ENCODE measurements at regions not wholly inside any gene's neighbourhood (a gene's known extent, or its start where the extent isn't known, plus 50 kb on each side); places are given as distances from the start of the nearest gene placed in this dataset.

DNA sequence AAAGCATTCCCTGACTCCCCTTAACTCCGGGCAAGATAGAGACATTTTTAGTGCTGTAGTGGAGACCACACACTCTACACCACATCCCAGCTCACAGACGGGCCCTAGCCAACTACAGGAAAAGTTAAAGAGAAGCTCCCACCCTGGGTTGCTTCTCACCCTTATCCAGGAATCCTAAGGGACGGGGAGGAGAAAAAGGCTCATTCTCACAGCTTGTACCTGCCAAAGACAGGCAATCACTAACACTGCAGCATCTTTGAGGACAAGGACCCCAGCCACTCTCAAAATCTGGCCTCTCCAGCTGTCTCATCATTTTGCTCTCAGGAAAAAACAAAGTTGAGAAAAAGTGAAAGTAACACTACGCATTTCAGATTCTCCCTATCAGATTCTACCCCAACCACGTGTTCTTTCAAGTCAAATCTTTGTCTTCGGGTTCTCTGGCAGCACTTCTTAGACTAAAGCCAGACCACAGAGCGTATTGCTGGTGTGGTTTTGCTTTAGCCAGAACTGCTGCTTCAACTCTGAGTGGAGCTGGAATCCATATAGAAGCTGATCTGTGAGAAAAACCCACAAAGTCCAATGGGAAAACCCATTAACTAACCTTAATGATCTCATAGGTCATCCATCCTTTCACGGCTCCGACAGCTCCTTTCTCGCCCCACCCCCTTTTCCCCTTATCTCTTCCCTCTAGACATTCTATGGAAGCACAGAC, 605.9 kb upstream of the DIPK2B start:
- DNase-seq: no peak

DNA sequence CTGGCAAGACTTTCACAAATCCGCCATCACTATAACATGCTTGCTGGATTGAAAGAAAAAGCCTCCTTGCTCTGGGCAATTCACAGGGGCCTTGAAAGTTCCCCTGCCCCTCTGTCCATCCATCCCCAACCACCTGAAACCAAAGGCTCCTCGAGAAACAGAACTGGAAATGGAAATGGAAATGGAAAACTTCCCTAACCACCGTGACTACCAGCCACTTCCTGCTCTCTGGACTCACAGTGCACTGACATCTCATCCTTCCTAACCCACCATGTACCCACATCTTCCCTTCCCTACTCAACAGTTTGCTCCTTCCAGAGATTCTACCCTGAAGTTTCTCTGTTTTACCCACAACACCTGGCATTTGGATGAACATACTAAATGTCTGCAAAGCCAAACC, 603.6 kb upstream of the DIPK2B start:
- no peak for DNase-seq

GRCh38 chrX:45803383-45803921, 602.8 kb upstream of the DIPK2B start:
- DNase-seq: no peak

DNA sequence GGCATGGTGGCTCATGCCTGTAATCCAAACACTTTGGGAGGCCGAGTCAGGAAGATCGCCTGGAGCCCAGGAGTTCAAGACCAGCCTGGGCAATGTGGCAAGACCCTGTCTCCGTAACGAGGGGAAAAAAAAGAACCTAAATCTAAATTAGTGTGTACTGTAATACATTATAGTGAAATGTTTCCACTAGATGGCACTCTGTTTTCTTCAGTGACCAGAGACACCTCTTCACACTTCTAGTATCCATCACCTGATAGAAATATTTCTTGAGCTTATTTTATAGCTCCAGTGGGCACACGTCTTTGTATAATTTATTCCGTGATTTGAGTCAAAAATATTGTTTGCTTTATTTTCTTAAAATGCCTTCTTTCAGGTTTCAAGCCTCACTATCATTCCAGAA, 600.9 kb upstream of the DIPK2B start:
- no peak for DNase-seq

GRCh38 chrX:45800746-45801453, 600.2 kb upstream of the DIPK2B start:
- DNase-seq: peak; percentile 46

- no peak for DNase-seq
These were observed 598.9 kb upstream of the DIPK2B start for GRCh38 chrX:45799576-45799975.

GRCh38 chrX:45795546-45795945, 594.9 kb upstream of the DIPK2B start:
- no peak for DNase-seq

- no peak for DNase-seq
These were observed 594.3 kb upstream of the DIPK2B start for GRCh38 chrX:45794995-45795337.

DNA sequence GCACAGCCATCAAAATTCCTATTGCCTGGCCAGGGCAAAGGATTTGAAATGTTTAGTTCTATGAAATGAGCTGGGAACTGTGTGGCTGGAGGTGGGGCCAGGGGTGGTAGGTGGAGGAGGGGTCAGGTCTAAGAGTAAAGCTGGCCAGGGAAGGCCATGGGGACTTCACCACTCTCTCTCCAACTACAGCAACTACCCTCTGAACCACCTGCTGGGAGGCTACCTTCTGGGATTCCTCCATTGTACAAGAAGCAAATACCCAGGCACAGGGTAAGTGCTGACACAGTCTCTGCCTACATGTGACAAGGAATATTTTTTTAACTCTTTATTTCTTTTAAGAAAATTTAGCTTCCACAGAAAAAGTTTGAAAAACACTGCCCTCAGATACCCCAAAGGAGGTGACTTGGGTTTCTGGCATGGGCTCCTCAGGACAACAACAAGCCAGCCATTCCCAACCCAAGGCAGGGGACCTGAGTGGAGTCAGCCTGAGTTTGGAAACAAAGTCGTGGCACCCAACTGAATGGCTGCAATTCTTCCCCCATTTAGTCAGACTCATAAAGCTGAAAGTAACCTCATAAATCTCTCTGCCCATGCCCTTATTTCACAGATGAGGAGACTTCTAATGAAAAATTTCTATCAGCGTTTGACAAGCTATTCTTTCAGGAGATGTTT, 593.8 kb upstream of the DIPK2B start:
- no peak for DNase-seq

- no peak for DNase-seq
These were observed 588.3 kb upstream of the DIPK2B start for GRCh38 chrX:45788941-45789348.

DNA sequence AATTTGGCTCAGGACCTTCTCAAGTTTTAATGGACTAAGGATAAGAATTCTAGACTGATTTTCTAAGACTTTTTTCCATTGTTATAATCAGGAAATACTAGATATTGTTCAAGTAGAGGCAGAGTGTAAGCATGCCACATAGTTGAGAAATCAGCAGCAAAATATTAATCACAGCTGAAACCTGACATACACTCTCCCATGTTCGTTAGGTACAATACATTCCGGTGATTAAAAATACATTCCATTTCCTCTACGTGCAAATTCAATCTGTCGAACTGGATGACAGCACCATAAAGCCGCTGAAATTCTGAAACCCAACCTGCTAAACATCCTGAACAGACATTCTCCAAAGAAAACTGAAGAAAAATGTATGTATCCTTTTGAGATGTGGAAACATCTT, 587.6 kb upstream of the DIPK2B start:
- no peak for DNase-seq

- no peak for DNase-seq
These were observed 583.9 kb upstream of the DIPK2B start for GRCh38 chrX:45784590-45784989.

DNA sequence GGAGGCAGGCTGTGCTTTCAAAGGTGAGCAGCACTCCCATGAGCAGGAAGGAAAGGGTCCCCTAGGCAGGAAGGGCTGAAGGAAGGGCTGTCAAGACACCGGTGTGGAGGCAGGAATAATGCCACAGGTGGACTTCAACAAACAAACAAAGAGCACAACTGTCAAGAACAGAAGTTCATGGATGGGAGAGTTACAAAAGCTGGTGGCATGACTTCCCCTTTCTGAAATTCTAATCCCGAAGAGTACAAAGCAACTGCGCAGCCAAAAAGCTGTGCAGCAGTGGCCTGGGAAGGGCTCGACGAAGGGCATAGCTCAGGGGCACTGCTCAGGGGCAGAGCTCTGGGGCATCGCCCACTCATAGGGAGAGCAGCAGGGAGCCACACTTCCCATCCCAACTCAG, 582.3 kb upstream of the DIPK2B start:
- DNase-seq: no peak

DNA sequence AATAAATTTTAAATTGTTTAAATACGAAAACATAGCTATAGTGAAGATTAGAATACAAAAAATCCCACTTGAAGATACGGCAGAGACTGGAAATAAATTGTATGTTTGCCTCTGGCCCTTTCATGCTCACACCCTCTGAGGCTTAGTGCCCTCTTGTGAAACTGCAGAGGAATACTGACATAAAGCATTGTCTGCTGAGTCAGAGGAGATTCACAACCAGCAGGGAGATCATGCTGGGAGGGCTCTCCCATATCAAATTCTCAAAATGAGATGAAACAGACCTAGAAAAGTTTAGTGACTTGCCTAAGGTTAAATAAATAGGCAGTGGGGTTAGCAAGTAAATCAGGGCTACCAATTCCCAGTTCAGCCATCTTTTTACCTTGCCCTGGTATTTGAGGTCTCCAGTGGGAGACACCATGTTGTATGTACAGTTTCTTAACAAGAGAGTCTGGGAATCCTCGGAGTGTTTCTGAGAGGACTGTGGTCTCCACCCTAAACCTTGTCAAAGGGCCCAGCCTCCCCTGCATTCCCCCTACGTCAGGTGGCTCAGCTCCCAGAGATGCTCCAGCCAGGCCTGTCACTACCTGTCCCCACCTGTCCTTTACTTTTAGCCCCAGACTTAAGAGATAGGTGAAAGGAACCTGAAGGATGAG, 581.4 kb upstream of the DIPK2B start:
- no peak for DNase-seq

GRCh38 chrX:45778616-45779015, 577.9 kb upstream of the DIPK2B start:
- no peak for DNase-seq

- DNase-seq: no peak
These were observed 576.7 kb upstream of the DIPK2B start for GRCh38 chrX:45777366-45777765.

GRCh38 chrX:45775468-45775867, 574.8 kb upstream of the DIPK2B start:
- DNase-seq: no peak

DNA sequence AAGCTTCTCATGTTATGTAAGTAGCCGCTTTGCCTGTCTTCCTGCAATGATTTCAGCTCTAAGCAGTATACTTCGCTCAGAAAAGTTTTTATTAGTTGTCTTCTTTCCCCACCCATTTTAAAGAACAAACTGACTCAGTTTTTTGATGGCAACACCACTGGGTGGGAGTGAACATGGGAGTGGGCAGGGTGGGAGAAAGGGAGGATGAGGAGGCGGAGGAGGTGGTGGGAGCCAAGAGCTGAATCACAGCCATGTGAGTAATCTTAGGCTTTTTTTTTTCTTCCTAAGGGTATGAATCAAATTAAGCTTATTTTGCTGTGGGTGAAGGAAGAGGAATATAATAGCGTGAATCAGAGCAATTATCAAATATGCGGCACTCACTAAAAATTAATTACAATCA, 574.3 kb upstream of the DIPK2B start:
- no peak for DNase-seq

- DNase-seq: no peak
These were observed 572.9 kb upstream of the DIPK2B start for GRCh38 chrX:45773572-45773971.

DNA sequence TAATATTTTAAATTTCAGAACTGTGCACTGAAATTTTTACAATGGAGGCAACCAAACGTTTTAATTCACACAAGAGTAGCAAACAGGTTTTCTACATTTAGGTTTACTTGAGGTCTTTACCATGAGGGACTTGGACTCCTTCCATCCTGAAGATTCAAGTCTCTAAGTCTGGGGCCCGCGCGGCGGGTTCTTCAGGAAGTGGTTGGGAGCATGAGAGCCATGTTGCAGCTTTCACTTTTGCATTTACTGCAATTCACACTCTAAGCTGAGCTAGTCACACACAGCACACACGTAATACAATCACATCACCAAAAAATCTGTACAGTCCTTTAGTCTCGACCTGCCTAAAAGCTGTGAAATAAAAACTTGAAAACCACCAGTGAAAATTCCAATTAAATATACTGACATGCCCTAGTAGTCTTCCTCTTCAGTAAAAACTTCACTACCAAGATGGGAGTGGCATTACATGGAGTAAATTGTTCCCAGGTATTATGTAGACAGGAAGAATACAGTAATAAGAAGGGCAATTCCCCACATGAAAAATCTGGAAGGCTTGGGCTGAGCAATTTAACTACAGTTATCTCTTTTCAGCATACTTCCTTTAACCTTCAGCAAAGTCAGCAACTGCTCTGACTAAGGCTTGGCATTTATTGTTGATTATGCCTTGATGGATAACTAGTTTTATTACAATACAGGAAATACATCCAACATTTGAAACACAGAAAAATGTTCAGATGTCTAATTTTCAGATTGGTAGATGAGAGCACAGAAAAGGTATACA, 571.1 kb upstream of the DIPK2B start:
- peak; percentile 38 for DNase-seq

DNA sequence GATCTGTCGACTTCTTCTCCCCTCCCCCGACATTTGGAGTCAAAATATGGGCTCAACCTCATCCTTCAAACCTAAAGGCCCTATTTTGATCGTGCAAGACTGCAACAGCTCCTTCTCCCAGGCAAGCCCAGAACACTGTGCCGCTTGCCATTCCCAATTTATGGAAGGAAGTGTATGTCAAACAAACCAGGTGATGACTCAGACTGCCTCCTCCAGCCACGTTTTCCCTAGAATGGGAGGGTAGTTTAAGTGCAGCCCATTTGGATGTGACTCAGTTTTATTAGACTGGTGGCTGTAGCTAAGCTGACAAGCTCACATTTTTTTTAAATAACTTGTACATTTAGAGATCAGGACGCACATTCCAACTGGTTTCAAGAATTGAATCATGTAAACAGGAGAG, 570.4 kb upstream of the DIPK2B start:
- no peak for DNase-seq

DNA sequence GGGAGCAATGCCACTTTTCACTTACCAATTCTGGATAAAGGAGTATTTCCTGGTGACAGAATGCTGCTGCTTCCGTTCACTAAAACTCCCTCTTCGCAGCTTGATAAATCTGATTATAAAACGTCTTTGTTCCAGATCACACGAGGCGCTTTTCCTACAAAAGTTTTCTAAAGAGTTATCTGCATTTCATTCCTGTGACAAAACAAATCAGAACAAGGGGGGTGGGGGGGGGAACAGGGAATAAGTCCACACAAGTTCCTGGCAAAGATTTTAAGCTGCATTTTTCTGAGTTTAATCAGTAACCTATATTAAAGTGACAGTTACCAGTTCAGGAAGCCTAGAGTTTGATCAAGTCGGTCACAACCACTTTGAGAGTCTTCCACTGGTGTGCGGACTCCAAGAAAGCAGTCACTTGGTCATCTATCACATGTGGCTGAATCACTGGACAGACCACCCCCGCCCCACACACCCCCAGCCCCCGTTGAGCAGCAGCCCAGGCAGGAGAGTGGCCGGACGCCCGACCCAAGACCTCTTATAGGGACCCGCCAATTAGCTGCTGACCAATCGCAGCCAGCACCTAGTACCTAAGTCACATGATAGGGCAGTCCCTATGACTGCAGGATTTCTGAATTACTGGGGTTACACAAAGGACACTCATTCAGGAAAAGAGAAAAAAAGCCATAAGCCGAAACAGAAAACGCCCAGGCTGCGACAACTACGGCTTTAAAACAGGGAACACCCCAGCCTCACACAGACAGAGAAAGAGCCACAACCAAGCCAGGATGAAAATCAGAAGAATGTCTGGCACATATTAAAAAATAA, 569.3 kb upstream of the DIPK2B start:
- DNase-seq: no peak

Data from T-helper 9 cell (primary cell).